Keratinocyte (primary cell): ENCODE measurements at regions not wholly inside any gene's neighbourhood (a gene's known extent, or its start where the extent isn't known, plus 50 kb on each side); places are given as distances from the start of the nearest gene placed in this dataset.

Source experiments
- DNase-seq: peaks from one replicate; pipeline ENCODE4 v3.0.0-alpha.2; 2011; ENCODE audit warnings: low read depth, missing footprints, low spot score
- FAIRE-seq: peaks from 2 replicates; lab custom pipeline; 2011; peaks lifted over from hg19 to GRCh38; lab: Jason Lieb, UNC
- H2AFZ ChIP-seq: 2 replicates; pipeline ENCODE4 v1.6.0; 2012; ENCODE audit warnings: low read length, control low read depth, inconsistent platforms; ENCODE audit not compliant: control insufficient read depth
- H3K27ac ChIP-seq: 2 replicates; pipeline ENCODE4 v1.5.1; 2011; ENCODE audit warnings: low read length; ENCODE audit not compliant: control insufficient read depth, insufficient read depth
- H3K27me3 ChIP-seq: 3 replicates; pipeline ENCODE4 v1.6.0; 2011; ENCODE audit warnings: low read length; ENCODE audit not compliant: control insufficient read depth, insufficient read depth; ENCODE audit errors: extremely low read depth
- H3K36me3 ChIP-seq, 2 experiments: 2 replicates in 1 of 2; 3 replicates in 1 of 2; pipeline ENCODE4 v1.5.1; 2011; ENCODE audit warnings: low read length in 2 of 2, mild to moderate bottlenecking in 1 of 2; ENCODE audit not compliant: control insufficient read depth in 2 of 2, insufficient read depth in 2 of 2; ENCODE audit errors: extremely low read depth in 1 of 2
- H3K4me1 ChIP-seq: 3 replicates; pipeline ENCODE4 v1.5.1; 2011; ENCODE audit warnings: low read length; ENCODE audit not compliant: control insufficient read depth, insufficient read depth; ENCODE audit errors: extremely low read depth
- H3K4me2 ChIP-seq: 3 replicates; pipeline ENCODE4 v1.6.0; 2011; ENCODE audit warnings: low read depth, low read length; ENCODE audit not compliant: control insufficient read depth, insufficient read depth; ENCODE audit errors: extremely low read depth
- H3K4me3 ChIP-seq, 3 experiments: fragments of 200-600 bp in 1 of 3; sonication (generic) in 1 of 3; 2 replicates in 2 of 3; 3 replicates in 1 of 3; pipeline ENCODE4 v1.5.1; 2011 to 2016; ENCODE audit warnings: low read length in 3 of 3, mild to moderate bottlenecking in 3 of 3, control low read depth in 2 of 3, inconsistent platforms in 1 of 3, low read depth in 1 of 3, mixed read lengths in 1 of 3, mixed run types in 1 of 3, moderate library complexity in 1 of 3; ENCODE audit not compliant: control insufficient read depth in 2 of 3, insufficient read depth in 2 of 3; ENCODE audit errors: extremely low read depth in 1 of 3
- H3K79me2 ChIP-seq: 2 replicates; pipeline ENCODE4 v1.6.0; 2012; ENCODE audit warnings: low read length; ENCODE audit not compliant: control insufficient read depth, insufficient read depth
- H3K9ac ChIP-seq: 3 replicates; pipeline ENCODE4 v1.6.0; 2011; ENCODE audit warnings: low read length; ENCODE audit not compliant: control insufficient read depth, insufficient read depth; ENCODE audit errors: extremely low read depth
- H3K9me1 ChIP-seq: 3 replicates; pipeline ENCODE4 v1.6.0; 2011; ENCODE audit warnings: low read length; ENCODE audit not compliant: control insufficient read depth, insufficient read depth; ENCODE audit errors: extremely low read depth
- H3K9me3 ChIP-seq: 2 replicates; pipeline ENCODE4 v1.5.1; 2012; ENCODE audit warnings: low read depth, low read length; ENCODE audit not compliant: control insufficient read depth
- H4K20me1 ChIP-seq: 3 replicates; pipeline ENCODE4 v1.6.0; 2011; ENCODE audit warnings: low read length; ENCODE audit not compliant: control insufficient read depth, insufficient read depth; ENCODE audit errors: extremely low read depth
- CTCF ChIP-seq, 3 experiments: IDR thresholded peaks in 1 of 3; conservative IDR thresholded peaks in 1 of 3; optimal IDR thresholded peaks in 1 of 3; 2 replicates in 2 of 3; 3 replicates in 1 of 3; pipeline versions ENCODE3 to v1.5.1; 2011; ENCODE audit warnings: low read length in 3 of 3, mild to moderate bottlenecking in 3 of 3, moderate library complexity in 2 of 3, control low read depth in 1 of 3, inconsistent platforms in 1 of 3; ENCODE audit not compliant: insufficient read depth in 2 of 3; ENCODE audit errors: extremely low read depth in 1 of 3
- EZH2 ChIP-seq: IDR thresholded peaks from one replicate; pipeline ENCODE4 v1.6.1; 2012; ENCODE audit warnings: inconsistent platforms, mild to moderate bottlenecking, low read length, moderate library complexity
- dilution Hi-C: fragments of 300-500 bp; cut with MboI; formaldehyde crosslinking; loops from one replicate; pipeline ENCODE4 v1.7.0; 2020; ENCODE audit warnings: low sequenced_read_pairs; ENCODE audit not compliant: extremely low pct_ligation_motif_present

GRCh38 chr16:54504372-54504771, 217.8 kb upstream of the IRX3 start:
- no peaks in the 10 kb centered on the region for H3K9me1 ChIP-seq
- no peak for DNase-seq
- no peaks in the 10 kb centered on the region for H3K36me3 ChIP-seq
- H3K4me1 ChIP-seq, result no peaks in the 10 kb centered on the region
- H3K4me3 ChIP-seq, result no peak overlapping the region
- no peak overlapping the region for H2AFZ ChIP-seq
- H3K27me3 ChIP-seq, result no peaks in the 10 kb centered on the region
- H3K27ac ChIP-seq, result no peak overlapping the region
- TF ChIP-seq EZH2, result no peak
- no peak for TF ChIP-seq CTCF (optimal IDR thresholded peaks at IDR 0.05 in 1 of 3, IDR thresholded peaks at IDR 0.05 in 1 of 3, conservative IDR thresholded peaks at IDR 0.05 in 1 of 3; ENCODE audit: extremely low read depth in 1 of 3, insufficient read depth in 2 of 3, low read length in 3 of 3)
- H3K79me2 ChIP-seq, result no peaks in the 10 kb centered on the region
- no peaks in the 10 kb centered on the region for H4K20me1 ChIP-seq
- dilution Hi-C loops, result no loop called here
- no peak for FAIRE-seq
- no peak overlapping the region for H3K9ac ChIP-seq
- no peaks in the 10 kb centered on the region for H3K9me3 ChIP-seq
- H3K4me2 ChIP-seq, result no peak overlapping the region

- H4K20me1 ChIP-seq, result no peaks in the 10 kb centered on the region
- no peak overlapping the region for H2AFZ ChIP-seq
- no peak overlapping the region for H3K4me2 ChIP-seq
- no peak for DNase-seq
- TF ChIP-seq CTCF (optimal IDR thresholded peaks at IDR 0.05 in 1 of 3, IDR thresholded peaks at IDR 0.05 in 1 of 3, conservative IDR thresholded peaks at IDR 0.05 in 1 of 3; ENCODE audit: extremely low read depth in 1 of 3, insufficient read depth in 2 of 3, low read length in 3 of 3) (no peak), EZH2 (no peak)
- H3K4me1 ChIP-seq, result no peaks in the 10 kb centered on the region
- H3K27ac ChIP-seq, result no peak overlapping the region
- H3K27me3 ChIP-seq, result no peaks in the 10 kb centered on the region
- no peaks in the 10 kb centered on the region for H3K36me3 ChIP-seq
- no peaks in the 10 kb centered on the region for H3K9me3 ChIP-seq
- H3K4me3 ChIP-seq, result no peak overlapping the region
- no peaks in the 10 kb centered on the region for H3K79me2 ChIP-seq
- no peaks in the 10 kb centered on the region for H3K9me1 ChIP-seq
- no peak overlapping the region for H3K9ac ChIP-seq
- dilution Hi-C loops, result no loop called here
- FAIRE-seq, result no peak
Measured at GRCh38 chr16:54503856-54504219, 217.3 kb upstream of the IRX3 start.
